GM19438 (cell line): ENCODE measurements at regions not wholly inside any gene's neighbourhood (a gene's known extent, or its start where the extent isn't known, plus 50 kb on each side); places are given as distances from the start of the nearest gene placed in this dataset.
A peak's percentile ranks its signal among the peaks of the same experiment; 100 is the strongest.
"Not testable (repeated sequence)": the region's sequence is repeated elsewhere in the genome, so short reads cannot be mapped to it uniquely, and the experiment has no call there.

ENCODE experiments used
- ATAC-seq: cut with Tn5 transposase; IDR thresholded peaks from one replicate; pipeline ENCODE4 v1.9.1; 2021; ENCODE audit warnings: low read depth; ENCODE audit not compliant: unreplicated experiment

DNA sequence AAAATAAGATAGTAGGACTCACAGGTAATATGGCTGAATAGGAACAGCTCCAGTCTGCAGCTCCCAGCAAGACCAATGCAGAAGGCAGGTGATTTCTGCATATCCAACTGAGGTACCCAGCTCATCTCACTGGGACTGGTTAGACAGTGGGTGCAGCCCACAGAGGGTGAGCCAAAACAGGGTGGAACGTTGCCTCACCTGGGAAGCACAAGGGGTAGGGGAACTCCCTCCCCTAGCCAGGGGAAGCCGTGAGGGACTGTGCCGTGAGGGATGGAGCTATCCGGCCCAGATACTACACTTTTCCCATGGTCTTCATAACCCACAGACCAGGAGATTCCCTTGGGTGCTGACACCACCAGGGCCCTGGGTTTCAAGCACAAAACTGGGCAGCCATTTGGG lies 114.8 kb upstream of the GNAI1 start:
- not testable (repeated sequence) for ATAC-seq

DNA sequence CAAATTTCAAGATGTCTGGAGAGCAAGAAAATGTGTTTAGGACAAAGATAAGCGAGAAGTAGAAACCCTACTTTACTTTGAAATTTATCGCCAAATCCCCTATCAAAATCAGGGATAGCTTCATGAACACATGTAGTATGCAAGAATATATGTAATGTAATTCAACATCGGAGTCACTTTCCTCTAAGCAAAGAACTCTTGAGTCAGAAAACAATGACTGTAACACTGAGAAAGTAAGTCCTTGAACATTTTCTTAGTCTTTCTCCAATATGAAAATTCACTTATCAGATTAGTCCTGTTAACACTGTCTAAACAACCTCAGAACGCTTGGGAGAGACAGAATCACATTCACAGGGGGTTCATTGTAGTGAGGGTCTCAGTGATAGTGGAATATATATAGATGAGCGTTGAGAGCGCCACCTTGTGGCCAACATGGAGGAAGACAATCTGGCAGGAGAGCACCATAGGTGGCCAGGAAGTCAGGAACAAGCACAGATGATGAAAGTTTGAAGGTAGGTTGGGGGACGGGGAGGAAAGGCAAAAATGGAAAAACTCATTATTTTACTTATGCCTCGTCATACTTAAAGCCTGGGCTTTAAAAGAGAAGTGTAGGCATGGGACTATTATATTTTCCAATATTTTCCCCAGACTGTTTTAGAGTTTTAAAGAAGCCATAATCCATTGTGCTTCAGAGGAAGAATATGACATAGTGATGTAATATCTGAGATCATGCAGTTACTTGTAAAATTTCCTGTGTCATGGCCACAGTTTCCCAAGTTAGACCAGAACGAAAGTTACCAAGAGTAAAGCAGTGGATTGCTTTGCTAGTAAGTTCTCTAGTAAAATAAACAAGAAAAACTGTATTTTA lies 115.5 kb upstream of the GNAI1 start:
- peak; percentile 66 for ATAC-seq

DNA sequence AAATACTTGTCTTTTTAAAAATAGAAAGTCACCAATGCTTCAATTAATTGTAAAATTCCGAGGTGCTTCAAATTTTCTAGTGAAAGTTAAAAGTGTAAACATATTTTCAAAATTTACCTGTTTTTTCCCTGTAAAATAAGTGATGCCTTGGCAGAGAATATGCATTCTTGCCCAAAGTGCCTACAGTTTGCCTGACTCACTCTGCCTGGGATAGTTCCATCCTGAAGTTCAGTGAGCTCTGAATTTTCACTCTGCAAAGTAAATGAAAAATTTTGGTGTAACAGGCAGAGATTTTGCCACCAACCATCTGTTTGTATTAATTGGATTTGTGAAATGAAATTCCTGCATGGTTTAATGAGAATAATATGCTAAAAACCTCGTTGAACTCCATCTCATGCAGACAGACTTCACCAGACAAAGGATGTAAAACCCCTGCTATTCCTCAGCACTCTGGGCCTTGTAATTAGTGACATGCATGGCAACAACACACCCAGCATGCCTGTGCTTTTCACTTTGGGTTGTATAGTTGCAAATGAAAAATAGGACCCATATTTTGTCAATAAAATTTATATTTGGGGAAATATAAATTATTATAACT lies 117.4 kb upstream of the GNAI1 start:
- ATAC-seq, result no peak

DNA sequence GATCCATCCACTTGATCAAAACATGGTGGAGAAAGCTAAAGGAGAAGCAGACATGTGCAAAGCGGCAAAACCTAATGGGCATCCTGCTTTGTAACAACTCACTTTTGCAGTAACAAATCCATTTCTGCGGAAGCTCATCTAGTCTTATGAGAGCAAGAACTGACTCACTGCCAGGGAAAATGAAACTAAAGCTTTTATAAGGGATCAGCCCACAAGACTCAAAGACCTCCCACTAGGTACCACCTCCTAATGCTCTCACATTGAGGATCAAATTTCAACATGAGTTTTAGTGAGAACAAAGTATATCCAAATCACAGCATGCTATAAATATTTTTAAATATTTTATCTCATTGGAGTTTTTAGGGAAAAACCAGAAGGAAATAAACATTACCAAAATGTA lies 120.1 kb upstream of the GNAI1 start:
- ATAC-seq, result no peak

DNA sequence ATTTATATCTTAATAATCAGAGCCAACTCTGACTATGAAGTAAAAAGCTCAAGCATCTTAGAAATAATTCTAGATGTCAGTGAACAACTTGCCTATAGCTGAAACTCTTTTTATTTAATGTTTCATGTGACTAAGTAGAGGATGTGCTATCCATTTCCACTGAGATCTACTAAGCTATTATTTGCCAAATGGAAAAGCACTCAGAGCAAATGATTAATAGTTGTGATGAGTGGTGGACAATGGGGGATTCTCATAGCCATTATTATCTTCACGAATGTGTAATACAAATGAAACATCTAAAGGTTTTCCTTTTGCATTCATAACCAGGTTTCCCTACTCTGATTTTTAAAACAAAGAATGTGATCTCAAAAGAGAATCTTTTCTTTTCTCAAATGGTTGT lies 126.6 kb upstream of the GNAI1 start:
- ATAC-seq, result no peak

DNA sequence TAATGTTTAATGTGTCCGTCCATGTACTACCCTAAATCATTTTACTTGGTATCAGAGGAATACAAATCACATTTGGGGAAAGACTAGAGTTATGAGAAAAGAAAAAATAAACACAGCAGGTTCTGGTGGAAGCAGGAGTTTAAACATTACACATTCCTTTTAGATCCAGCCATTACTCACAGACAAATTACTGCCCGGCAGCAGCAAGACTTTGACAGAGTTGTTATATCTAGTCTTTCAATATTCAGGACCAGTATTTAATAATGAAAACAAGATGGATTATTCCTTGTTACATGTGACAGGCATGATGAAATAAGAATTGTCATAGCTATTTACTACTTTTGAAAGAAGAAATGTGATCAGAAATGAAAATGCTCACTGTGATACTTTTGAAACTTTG lies 131.8 kb upstream of the GNAI1 start:
- ATAC-seq, result no peak

DNA sequence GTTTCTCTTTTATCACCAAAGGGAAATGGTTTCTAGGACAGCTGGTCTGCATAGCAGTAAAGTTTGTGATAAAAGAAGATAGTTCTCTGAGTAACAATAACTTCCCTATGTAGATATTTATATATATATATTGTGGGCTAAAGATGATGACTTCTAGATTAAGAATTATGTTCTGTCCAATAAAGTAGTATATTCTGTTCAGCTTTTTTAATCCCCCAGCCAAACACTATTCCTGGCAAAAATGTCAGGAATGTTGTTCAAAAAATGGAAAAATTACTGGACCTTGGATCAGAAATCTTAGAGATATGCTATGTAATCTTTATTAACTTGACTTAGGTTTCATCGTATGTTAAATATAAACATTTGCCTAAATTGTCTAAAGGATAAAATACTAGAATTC lies 136.3 kb upstream of the GNAI1 start:
- ATAC-seq, result no peak

DNA sequence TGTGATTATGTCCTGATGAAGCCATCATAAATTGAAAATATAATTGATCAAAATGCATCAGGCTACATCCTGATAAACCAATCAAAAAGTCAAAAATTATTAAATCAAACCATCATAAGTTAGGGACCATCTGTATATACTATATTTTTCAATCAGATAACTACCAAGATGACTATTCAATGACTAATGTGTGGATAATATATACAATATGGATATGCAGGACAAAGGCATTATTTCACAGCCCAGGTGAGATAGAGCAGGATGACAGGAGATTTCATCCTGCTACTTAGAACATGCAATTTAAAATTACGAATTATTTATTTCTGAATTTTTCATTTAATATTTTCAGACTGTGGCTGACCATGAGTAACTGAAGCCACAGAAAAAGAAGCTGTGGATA lies 137.3 kb upstream of the GNAI1 start:
- no peak for ATAC-seq

DNA sequence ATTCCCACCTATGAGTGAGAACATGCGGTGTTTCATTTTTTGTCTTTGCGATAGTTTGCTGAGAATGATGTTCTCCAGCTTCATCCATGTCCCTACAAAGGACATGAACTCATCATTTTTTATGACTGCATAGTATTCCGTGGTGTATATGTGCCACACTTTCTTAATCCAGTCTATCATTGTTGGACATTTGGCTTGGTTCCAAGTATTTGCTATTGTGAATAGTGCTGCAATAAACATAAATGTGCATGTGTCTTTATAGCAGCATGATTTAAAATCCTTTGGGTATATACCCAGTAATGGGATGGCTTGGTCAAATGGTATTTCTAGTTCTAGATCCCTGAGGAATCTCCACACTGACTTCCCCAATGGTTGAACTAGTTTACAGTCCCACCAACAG lies 138.9 kb upstream of the GNAI1 start:
- ATAC-seq, result not testable (repeated sequence)

DNA sequence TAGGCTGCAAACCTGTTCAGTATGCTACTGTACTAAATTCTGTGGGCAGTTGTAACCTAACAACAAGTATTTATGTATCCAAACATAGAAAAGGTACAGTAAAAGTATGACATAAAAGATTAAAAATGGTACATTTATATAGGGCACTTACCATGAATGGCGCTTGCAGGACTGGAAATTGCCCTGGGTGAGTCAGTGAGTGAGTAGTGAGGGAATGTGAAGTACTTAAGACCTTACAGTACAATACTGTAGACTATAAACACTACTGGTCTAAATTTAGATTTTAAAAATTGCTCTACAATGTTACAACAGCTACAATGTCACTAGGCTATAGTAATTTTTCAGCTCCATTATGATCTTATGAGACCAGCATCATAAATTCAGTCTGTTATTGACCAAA lies 146.0 kb upstream of the GNAI1 start:
- no peak for ATAC-seq

DNA sequence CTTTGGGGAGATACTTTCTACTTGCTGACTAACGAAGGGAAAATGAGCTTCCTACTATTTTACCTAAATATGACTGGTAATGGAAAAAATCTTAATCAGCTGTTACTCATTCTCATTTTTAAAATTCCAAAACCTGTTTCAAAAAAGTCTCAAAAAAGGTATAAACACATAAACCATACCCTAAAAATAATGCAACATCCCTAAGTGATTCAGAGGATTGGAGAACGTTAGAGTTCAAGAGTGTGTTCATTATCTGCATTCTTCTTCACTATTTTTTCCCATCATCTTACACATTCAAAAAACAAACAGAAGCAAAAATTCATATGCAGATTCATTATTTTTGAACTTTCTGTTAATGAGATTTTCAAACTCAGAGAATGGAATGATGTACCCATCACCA lies 150.4 kb upstream of the GNAI1 start:
- no peak for ATAC-seq

DNA sequence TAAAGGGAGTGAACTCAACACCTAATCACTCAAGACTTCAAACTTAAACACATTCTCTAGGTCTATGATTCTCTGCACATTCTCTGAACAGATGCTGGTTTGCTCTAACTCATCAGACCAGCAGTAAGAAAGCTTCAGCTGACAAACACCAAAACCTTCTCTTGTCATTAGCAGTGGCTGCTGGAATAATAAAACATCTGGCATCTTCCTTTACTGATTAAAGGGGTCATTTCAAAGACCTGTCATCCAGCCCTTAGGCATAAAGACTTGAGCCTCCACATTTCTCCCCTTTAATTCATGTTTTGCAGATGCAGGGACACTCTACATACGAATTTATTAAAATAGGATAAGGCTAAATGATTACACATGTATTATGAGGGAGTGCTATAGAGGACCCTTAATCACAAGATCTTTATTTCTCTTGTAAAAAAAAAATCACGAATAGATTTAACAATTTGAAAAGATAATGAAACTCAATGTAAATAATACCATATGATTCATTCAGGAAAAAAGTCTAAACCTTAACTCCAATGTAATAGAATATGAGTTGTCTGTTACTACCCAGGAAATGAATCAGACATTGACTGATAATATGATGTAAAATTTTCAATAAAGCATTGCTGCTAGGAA lies 152.4 kb upstream of the GNAI1 start:
- ATAC-seq, result no peak

DNA sequence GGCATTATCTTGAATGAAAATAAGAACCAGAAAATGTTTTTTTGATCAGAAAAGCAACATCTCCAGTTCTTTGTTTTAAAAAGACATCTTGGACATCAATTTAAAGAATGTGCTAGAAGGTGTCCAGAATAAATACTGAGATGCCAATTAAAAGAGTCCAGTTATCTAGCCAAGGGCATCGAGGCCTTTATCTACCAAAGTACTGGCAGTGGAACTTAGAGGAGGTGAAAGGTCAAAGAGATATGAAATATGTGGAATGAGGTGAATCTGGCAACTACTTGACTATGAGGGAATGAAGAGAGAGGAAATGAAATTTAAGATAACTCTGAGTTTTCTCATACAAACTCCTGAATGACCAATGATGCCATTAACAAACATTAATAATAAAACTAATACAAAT lies 154.3 kb upstream of the GNAI1 start:
- no peak for ATAC-seq

DNA sequence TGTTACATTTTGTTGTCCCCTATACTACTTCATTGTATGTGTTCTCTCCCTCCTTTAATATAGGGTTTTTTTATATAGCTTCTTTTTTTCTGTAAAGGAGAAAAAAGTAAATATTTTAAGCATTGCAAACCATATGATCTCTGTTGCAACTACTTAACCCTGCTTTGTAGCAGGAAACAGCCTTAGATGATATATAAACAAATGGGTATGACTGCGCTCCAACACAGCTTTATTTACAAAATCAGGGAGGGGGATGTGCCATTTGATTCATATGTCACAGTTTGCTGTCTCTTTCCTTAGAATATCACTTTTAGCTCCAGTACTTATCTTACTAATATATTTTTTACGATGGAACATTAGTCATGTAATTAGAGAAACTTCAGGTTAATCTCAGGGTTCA lies 155.2 kb upstream of the GNAI1 start:
- no peak for ATAC-seq

DNA sequence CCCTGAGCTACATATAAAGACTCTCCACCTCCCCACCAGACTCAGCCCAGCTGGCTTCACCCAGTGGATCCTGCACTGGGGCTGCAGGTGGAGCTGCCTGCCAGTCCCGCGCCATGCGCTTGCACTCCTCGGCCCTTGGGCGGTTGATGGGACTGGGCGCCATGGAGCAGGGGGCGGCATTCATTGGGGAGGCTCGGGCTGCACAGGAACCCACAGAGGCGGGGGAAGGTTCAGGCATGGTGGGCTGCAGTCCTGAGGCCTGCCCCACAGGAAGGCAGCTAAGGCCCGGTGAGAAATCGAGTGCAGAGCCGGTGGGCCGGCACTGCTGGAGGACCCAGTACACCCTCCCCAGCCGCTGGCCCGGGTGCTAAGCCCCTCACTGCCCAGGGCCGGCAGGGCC lies 157.2 kb upstream of the GNAI1 start:
- no peak for ATAC-seq

DNA sequence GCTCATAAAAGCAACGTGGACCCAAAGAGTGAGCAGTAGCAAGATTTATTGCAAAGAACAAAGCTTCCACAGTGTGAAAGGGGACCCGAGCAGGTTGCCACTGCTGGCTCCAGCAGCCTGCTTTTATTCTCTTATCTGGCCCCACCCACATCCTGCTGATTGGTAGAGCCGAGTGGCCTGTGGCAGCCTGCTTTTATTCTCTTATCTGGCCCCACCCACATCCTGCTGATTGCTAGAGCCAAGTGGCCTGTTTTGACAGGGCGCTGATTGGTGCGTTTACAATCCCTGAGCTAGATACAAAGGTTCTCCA lies 158.0 kb upstream of the GNAI1 start:
- not testable (repeated sequence) for ATAC-seq

DNA sequence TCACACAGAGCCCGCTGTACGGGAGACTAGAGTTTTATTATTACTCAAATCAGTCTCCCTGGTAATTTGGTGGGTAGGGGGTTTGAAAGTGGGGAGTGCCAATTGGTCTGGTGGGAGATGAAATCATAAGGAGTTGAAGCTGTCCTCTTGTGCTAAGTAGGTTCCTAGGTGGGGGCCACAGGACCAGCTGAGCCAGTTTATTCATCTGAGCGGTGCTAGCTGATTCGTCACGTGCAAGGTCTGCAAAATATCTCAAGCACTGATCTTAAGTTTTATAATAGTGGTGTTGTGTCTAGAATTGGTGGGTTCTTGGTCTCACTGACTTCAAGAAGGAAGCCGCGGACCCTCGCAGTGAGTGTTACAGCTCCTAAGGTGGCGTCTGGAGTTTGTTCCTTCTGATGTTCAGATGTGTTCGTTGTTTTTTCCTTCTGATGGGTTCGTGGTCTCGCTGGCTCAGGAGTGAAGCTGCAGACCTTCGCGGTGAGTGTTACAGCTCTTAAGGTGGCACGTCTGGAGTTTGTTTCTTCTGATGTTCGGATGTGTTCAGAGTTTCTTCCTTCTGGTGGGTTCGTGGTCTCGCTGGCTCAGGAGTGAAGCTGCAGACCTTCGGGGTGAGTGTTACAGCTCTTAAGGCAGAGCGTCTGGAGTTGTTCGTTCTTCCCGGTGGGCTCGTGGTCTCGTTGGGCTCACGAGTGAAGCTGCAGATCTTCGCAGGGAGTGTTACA lies 158.5 kb upstream of the GNAI1 start:
- ATAC-seq, result not testable (repeated sequence)

DNA sequence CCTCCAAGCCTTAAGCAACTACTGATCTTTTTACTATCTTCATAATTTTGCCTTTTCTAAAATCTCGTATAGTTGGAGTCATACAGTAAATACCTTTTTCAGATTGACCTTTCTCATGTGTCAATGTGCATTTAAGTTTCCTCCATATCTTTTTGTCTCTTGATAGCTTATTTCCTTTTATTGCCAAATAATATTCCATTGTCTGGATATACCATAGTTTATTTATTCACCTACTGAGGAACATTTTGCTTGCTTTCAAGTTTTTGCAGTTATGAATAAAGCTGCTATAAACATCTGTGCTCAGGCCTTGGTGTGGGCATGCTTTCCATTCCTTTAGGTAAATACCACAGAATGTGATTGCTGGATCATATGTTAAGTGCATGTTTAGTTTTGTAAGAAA lies 161.2 kb upstream of the GNAI1 start:
- ATAC-seq, result no peak

DNA sequence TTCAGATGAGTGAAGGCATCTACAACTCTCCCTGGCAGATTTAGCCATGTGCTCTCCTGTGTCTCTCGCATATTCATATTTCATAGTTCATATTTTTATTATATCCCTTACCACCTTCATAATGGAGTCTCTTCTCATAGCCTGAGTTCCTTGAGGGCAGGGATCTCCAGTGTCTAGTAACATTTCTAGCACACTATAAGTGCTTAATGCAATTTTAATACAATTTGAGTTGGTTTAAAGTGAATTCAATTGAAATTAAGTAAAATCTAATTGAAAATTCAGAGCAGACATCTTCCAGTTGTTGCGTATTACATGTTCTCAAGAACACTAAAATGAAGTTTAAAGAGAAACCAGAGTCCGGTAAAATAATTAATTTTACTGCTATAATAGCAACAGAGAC lies 163.6 kb upstream of the GNAI1 start:
- no peak for ATAC-seq

DNA sequence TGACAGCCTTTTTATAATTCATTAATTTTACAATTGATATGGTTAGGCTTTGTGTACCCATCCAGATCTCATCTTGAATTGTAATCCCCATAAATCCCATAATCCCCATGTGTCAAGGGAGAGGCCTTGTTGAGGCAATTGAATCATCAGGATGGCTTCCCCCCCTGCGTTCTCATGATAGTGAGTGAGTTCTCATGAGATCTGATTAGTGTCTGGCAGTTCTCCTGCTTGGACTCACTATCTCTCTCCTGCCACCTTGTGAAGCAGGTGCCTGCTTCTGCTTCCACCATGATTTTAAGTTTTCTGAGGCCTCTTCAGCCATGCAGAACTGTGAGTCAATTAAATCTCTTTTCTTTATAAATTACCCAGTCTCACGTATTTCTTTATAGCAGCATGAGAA lies 165.7 kb upstream of the GNAI1 start:
- ATAC-seq, result no peak

DNA sequence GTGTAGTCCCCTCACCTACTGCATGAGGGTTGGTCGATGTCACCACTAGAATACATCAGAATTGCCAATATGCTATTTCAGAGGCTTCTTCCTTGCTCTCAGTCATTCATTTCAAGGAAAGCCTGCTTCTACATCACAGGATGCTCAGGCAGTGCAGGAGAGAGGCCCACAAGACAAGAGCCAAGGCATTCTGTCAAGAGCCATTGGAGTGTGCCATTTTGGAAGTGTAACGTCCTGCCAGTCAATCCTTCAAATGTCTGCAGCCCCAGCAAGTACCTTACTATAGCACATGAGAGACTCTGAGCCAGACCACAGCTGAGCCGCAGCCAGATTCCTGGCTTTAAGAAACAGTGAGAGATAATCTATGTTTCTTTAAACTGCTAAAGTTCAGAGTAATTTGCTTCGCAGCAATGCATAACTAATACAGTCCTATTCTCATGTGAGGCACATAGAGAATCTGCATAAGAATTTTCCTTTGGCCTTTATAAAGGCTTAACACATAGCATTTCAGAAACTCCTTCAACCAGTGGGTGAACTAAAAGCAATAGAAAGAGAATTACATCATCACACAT lies 166.5 kb upstream of the GNAI1 start:
- no peak for ATAC-seq
